Hepatocyte (in vitro differentiated cells): ENCODE measurements at regions not wholly inside any gene's neighbourhood (a gene's known extent, or its start where the extent isn't known, plus 50 kb on each side); places are given as distances from the start of the nearest gene placed in this dataset.
"Not testable (repeated sequence)": the region's sequence is repeated elsewhere in the genome, so short reads cannot be mapped to it uniquely, and the experiment has no call there.

Source experiments
- DNase-seq: peaks from one replicate; pipeline ENCODE4 v3.0.0-alpha.2; 2016; ENCODE audit warnings: low spot score
- H2AFZ ChIP-seq: fragments of 200-600 bp; sonication (generic); 2 replicates; pipeline ENCODE4 v1.6.0; 2016; ENCODE audit warnings: antibody characterized with exemption, mild to moderate bottlenecking
- H3K27ac ChIP-seq: fragments of 200-600 bp; sonication (generic); 2 replicates; pipeline ENCODE4 v1.5.1; 2016; ENCODE audit warnings: mild to moderate bottlenecking
- H3K27me3 ChIP-seq: fragments of 200-600 bp; sonication (generic); 2 replicates; pipeline ENCODE4 v1.6.1; 2016
- H3K36me3 ChIP-seq: fragments of 200-600 bp; sonication (generic); replicated peaks from 2 replicates; pipeline ENCODE4 v1.5.1; 2016; ENCODE audit warnings: low read depth; ENCODE audit not compliant: insufficient read depth
- H3K4me1 ChIP-seq: fragments of 200-600 bp; sonication (generic); 2 replicates; pipeline ENCODE4 v1.5.1; 2016; ENCODE audit warnings: mild to moderate bottlenecking, moderate library complexity; ENCODE audit not compliant: insufficient read depth
- H3K4me2 ChIP-seq: fragments of 200-600 bp; sonication (generic); 2 replicates; pipeline ENCODE4 v1.6.0; 2016
- H3K4me3 ChIP-seq: fragments of 200-600 bp; sonication (generic); 2 replicates; pipeline ENCODE4 v1.5.1; 2016; ENCODE audit warnings: mild to moderate bottlenecking
- H3K79me2 ChIP-seq: fragments of 200-600 bp; sonication (generic); 2 replicates; pipeline ENCODE4 v1.6.0; 2017; ENCODE audit warnings: mild to moderate bottlenecking
- H3K9me2 ChIP-seq: fragments of 200-600 bp; sonication (generic); replicated peaks from 2 replicates; pipeline ENCODE4 v1.6.0; 2017; ENCODE audit warnings: mild to moderate bottlenecking; ENCODE audit not compliant: insufficient read depth
- H3K9me3 ChIP-seq: fragments of 200-600 bp; sonication (generic); 2 replicates; pipeline ENCODE4 v1.5.1; 2016; ENCODE audit warnings: low read depth, mild to moderate bottlenecking
- H4K20me1 ChIP-seq: fragments of 200-600 bp; sonication (generic); 2 replicates; pipeline ENCODE4 v1.6.0; 2016; ENCODE audit warnings: mild to moderate bottlenecking; ENCODE audit not compliant: insufficient read depth, poor library complexity, severe bottlenecking
- CTCF ChIP-seq: fragments of 200-600 bp; sonication (generic); IDR thresholded peaks from 2 replicates; pipeline ENCODE4 v1.5.1; 2016; ENCODE audit warnings: antibody characterized with exemption, mild to moderate bottlenecking; ENCODE audit not compliant: poor library complexity
- EZH2 ChIP-seq: fragments of 200-600 bp; sonication (generic); IDR thresholded peaks from 2 replicates; pipeline ENCODE4 v1.6.1; 2016; ENCODE audit warnings: antibody characterized with exemption, mild to moderate bottlenecking, borderline replicate concordance
- EZH2phosphoT487 ChIP-seq: fragments of 200-600 bp; sonication (generic); IDR thresholded peaks from one replicate; pipeline ENCODE4 v1.6.1; 2018; ENCODE audit warnings: antibody characterized with exemption, mild to moderate bottlenecking, low read depth, moderate library complexity; ENCODE audit not compliant: unreplicated experiment, severe bottlenecking
- WGBS: methylation state at CpG from one replicate; pipeline ENCODE4 v1.1.6; 2016; ENCODE audit warnings: low lambda C conversion rate; ENCODE audit errors: missing lambda C conversion rate; 5-methylcytosine and 5-hydroxymethylcytosine counted together

- peaks cover 9% of the 10 kb centered on the region for H3K27me3 ChIP-seq
- peak overlapping the region; percentile 73 for H3K4me2 ChIP-seq
- no peak for TF ChIP-seq EZH2phosphoT487
- no peak for TF ChIP-seq CTCF
- no peak for TF ChIP-seq EZH2
- no peaks in the 10 kb centered on the region for H3K4me1 ChIP-seq
- 8% methylated on average over 23 of the region's 23 CpGs for whole genome bisulfite sequencing
- no peak overlapping the region for H3K27ac ChIP-seq
- H3K4me3 ChIP-seq, result no peak overlapping the region
- H4K20me1 ChIP-seq, result no peaks in the 10 kb centered on the region
- H3K79me2 ChIP-seq, result no peaks in the 10 kb centered on the region
- peak; percentile 34 for DNase-seq
- H3K36me3 ChIP-seq, result no peaks in the 10 kb centered on the region
- no peaks in the 10 kb centered on the region for H3K9me2 ChIP-seq
- peak overlapping the region; percentile 57 for H2AFZ ChIP-seq
- H3K9me3 ChIP-seq, result no peaks in the 10 kb centered on the region
Measured at GRCh38 chr6:27553123-27553904, 80.4 kb upstream of the ZNF184 start.

GRCh38 chr6:27551607-27552006, 78.7 kb upstream of the ZNF184 start:
- no peak for DNase-seq
- Histone ChIP-seq H3K9me2 (no peaks in the 10 kb centered on the region), H3K79me2 (no peaks in the 10 kb centered on the region), H3K9me3 (no peaks in the 10 kb centered on the region), H4K20me1 (no peaks in the 10 kb centered on the region), H3K27ac (no peak overlapping the region), H3K4me2 (no peak overlapping the region), H2AFZ (no peak overlapping the region), H3K27me3 (peaks cover 14% of the 10 kb centered on the region), H3K36me3 (no peaks in the 10 kb centered on the region), H3K4me3 (no peak overlapping the region), H3K4me1 (no peaks in the 10 kb centered on the region)
- TF ChIP-seq EZH2 (no peak), CTCF (no peak), EZH2phosphoT487 (no peak)
- 82% methylated on average over 2 of the region's 2 CpGs for WGBS

GRCh38 chr6:27550692-27551091, 77.8 kb upstream of the ZNF184 start:
- Histone ChIP-seq H3K4me1 (no peaks in the 10 kb centered on the region), H3K9me3 (no peaks in the 10 kb centered on the region), H4K20me1 (no peaks in the 10 kb centered on the region), H3K27ac (no peak overlapping the region), H3K4me2 (no peak overlapping the region), H3K79me2 (no peaks in the 10 kb centered on the region), H2AFZ (no peak overlapping the region), H3K4me3 (no peak overlapping the region), H3K36me3 (no peaks in the 10 kb centered on the region), H3K27me3 (peaks cover 19% of the 10 kb centered on the region), H3K9me2 (no peaks in the 10 kb centered on the region)
- TF ChIP-seq CTCF (no peak), EZH2 (no peak), EZH2phosphoT487 (no peak)
- no peak for DNase-seq
- 88% methylated on average over 3 of the region's 3 CpGs for WGBS

GRCh38 chr6:27549241-27549598, 76.3 kb upstream of the ZNF184 start:
- 95% methylated on average over 14 of the region's 14 CpGs for WGBS
- not testable (repeated sequence) for H3K4me3 ChIP-seq, H3K27ac ChIP-seq, H2AFZ ChIP-seq, H3K79me2 ChIP-seq, H3K4me1 ChIP-seq, H3K36me3 ChIP-seq, H3K9me2 ChIP-seq, H3K9me3 ChIP-seq, H4K20me1 ChIP-seq, DNase-seq
- H3K4me2 ChIP-seq, result peak overlapping the region; percentile 71
- H3K27me3 ChIP-seq, result peaks cover 31% of the 10 kb centered on the region
